ENCODE measurements at regions not wholly inside any gene's neighbourhood (a gene's known extent, or its start where the extent isn't known, plus 50 kb on each side); places are given as distances from the start of the nearest gene placed in this dataset.

DNA sequence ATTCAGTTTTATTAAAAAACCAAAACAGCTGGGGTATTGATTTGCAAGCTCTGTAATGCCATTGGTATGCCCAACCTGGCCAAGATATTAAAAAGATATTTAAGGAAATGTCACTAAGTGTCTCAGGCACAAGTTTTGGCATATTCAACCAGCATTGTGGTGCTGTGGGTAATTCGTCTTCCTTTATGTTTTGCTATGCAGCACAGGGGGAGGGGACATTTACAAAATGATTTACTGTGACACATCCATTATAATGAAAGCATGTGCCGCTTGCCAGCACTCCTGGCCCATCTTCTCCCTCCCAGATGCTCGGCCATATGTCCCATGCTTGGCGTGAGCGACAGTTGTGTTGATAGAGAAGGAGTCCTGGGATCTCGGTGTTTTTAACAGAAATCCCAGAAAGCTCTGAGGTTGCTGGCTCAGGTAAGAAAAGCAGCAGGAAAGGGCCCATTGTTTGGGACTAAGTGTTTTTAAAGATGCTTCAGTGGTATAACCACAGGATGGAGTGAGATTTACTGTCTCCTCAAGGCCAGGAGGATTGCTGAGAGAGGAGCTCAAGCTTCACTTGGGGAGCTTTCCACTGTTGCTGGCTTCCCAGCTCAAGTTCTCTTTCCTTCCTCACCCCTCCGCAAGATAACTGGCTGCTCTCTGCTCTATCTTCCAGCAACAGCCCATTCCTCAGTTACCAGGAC is 158.2 kb upstream of the TSC22D2 start:
- H3K9me3 ChIP-seq (ENCODE audit: control insufficient read depth in 5 of 5, low read length in 5 of 5): no peaks in the 10 kb centered on the region
- no peak overlapping the region for H3K9ac ChIP-seq (ENCODE audit: low read length in 5 of 5)
- H3K27me3 ChIP-seq (ENCODE audit: control insufficient read depth in 5 of 5, insufficient read depth in 4 of 5, low read length in 5 of 5): no peaks in the 10 kb centered on the region
- H3K27ac ChIP-seq (ENCODE audit: low read depth, low read length): no peak overlapping the region
- H3K36me3 ChIP-seq (ENCODE audit: control insufficient read depth in 5 of 5, insufficient read depth in 5 of 5, low read length in 5 of 5): no peaks in the 10 kb centered on the region
- H3K4me1 ChIP-seq (ENCODE audit: control insufficient read depth in 5 of 5, insufficient read depth in 5 of 5, low read length in 5 of 5): peaks cover 4 to 49% (median 20%) of the 10 kb centered on the region in 5 donors
- no peak overlapping the region for H3K4me3 ChIP-seq (ENCODE audit: low read depth in 1 of 5, low read length in 5 of 5)

DNA sequence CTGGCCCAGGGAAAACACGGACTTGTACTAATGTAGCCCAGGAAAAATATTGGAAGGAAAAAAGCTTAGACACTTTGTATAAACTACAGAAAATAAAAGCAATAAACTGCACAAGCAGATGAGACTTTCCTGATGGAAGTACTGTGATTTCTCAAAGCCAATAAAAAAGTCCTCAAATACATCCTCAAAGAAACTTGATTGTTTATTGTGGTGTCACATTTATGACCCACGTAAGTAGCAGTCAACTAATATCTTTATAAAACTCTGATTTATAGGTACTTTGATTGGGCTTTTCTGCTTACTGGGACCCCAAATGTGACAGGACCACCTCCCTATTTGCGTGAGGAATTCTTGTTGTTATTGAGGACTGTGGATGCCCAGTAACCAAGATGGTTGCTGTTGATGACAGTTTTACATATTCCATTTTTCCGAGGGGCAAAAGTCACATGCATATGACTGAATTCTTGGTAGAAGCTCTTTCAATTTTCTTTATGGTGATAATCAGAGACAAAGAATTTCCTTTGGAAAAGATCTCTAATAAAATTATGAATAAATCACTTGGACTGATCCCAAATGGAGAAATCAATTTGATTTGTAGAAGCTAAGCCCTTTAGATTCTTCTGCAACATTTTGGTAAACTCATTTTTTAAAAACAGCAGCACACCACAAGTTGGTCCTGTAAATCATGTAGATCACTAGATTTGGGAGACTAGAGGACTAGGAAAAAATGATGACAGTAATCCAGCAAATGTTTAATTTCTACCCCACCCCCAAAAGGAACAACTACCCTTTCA is 159.0 kb upstream of the TSC22D2 start:
- H3K27me3 ChIP-seq (ENCODE audit: control insufficient read depth in 5 of 5, insufficient read depth in 4 of 5, low read length in 5 of 5): no peaks in the 10 kb centered on the region
- no peaks in the 10 kb centered on the region for H3K9me3 ChIP-seq (ENCODE audit: control insufficient read depth in 5 of 5, low read length in 5 of 5)
- peaks cover 4 to 41% (median 19%) of the 10 kb centered on the region in 5 donors for H3K4me1 ChIP-seq (ENCODE audit: control insufficient read depth in 5 of 5, insufficient read depth in 5 of 5, low read length in 5 of 5)
- H3K4me3 ChIP-seq (ENCODE audit: low read depth in 1 of 5, low read length in 5 of 5): no peak overlapping the region
- no peaks in the 10 kb centered on the region for H3K36me3 ChIP-seq (ENCODE audit: control insufficient read depth in 5 of 5, insufficient read depth in 5 of 5, low read length in 5 of 5)
- peak overlapping the region in 2 of 5 donors; percentile 19 to 40 for H3K9ac ChIP-seq (ENCODE audit: low read length in 5 of 5)
- no peak overlapping the region for H3K27ac ChIP-seq (ENCODE audit: low read depth, low read length)

DNA sequence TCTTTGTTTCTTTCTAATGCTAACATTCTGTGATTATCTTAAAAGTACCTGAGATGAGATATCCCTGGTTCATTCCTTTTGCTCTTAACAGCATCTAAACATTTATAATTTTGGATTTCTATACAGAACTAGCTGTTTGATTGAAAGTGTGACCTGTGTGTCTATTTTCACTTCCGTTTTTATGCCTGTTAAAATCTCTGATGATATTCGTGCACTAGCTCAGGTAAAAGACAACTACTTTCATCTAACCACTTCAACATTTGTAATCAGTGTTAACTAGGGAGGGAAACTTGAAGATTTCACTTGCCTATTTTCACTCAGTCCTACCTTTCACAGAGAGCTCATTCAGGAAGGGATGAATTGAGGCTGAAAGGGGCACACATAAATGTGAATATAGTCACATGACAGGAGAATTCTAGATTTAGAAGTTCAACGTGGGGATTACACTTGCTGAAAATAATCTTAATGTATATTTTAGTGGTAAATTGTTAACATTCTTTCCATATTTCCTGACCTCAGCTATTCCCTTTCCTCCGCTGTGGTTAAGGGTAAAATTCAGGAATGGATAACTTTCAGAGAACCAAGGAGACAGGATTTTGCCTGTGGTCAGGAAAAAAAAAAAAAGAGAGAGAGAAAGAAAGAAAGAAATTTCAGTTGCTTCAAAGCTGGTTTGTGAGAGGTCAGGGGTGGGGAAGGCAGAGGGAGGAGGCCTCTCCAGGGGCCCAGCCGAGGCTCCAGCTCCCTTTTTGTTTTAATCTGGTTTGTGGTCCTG is 159.8 kb upstream of the TSC22D2 start:
- H3K36me3 ChIP-seq (ENCODE audit: control insufficient read depth in 5 of 5, insufficient read depth in 5 of 5, low read length in 5 of 5): no peaks in the 10 kb centered on the region
- H3K9me3 ChIP-seq (ENCODE audit: control insufficient read depth in 5 of 5, low read length in 5 of 5): no peaks in the 10 kb centered on the region
- no peaks in the 10 kb centered on the region for H3K27me3 ChIP-seq (ENCODE audit: control insufficient read depth in 5 of 5, insufficient read depth in 4 of 5, low read length in 5 of 5)
- peak overlapping the region in 2 of 5 donors; percentile 19 to 40 for H3K9ac ChIP-seq (ENCODE audit: low read length in 5 of 5)
- H3K4me3 ChIP-seq (ENCODE audit: low read depth in 1 of 5, low read length in 5 of 5): no peak overlapping the region
- H3K4me1 ChIP-seq (ENCODE audit: control insufficient read depth in 5 of 5, insufficient read depth in 5 of 5, low read length in 5 of 5): peaks cover 4 to 38% (median 19%) of the 10 kb centered on the region in 5 donors
- H3K27ac ChIP-seq (ENCODE audit: low read depth, low read length): no peak overlapping the region

DNA sequence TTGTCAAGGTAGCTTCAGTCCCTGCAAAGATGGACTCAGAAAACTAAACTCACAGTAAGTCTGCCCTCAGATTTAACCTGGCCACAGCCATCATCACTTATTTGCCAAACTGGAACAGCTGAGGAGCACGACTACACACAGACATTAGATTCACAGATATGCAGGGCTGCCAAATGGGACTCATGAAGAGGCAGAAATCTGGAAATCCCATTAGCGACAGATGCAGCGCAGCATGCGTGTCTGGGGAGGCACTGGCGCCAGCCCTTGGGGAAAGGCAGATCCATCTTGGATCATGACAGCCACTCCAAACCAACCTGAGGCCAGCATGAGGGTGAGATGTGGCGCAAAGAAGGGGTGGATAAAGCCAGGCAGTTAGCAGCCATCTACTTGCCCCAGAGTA is 160.7 kb upstream of the TSC22D2 start:
- Histone ChIP-seq H3K4me1 (ENCODE audit: control insufficient read depth in 5 of 5, insufficient read depth in 5 of 5, low read length in 5 of 5) (peaks cover 4 to 29% (median 15%) of the 10 kb centered on the region in 5 donors), H3K27me3 (ENCODE audit: control insufficient read depth in 5 of 5, insufficient read depth in 4 of 5, low read length in 5 of 5) (no peaks in the 10 kb centered on the region), H3K27ac (ENCODE audit: low read depth, low read length) (no peak overlapping the region), H3K36me3 (ENCODE audit: control insufficient read depth in 5 of 5, insufficient read depth in 5 of 5, low read length in 5 of 5) (no peaks in the 10 kb centered on the region), H3K9me3 (ENCODE audit: control insufficient read depth in 5 of 5, low read length in 5 of 5) (no peaks in the 10 kb centered on the region), H3K4me3 (ENCODE audit: low read depth in 1 of 5, low read length in 5 of 5) (no peak overlapping the region), H3K9ac (ENCODE audit: low read length in 5 of 5) (no peak overlapping the region)

DNA sequence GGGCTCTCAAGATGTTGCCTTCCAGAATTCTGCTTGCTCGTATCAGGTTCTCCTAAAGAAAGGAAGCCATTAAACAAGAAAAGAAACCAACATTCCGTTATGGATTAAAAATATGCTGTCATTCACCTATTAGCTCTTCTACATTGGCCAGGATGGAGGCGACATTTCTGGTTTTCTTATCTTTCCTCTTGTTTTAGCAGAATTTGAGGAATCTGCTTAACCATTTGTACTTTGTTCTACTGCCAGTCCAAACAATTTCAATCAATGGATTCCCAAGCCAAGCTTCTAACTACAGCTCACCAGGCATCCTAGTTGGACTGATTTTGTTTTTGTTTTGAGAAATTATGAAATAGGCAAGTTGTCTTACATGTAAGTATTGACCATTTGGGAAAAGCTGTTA is 164.6 kb upstream of the TSC22D2 start:
- H3K9me3 ChIP-seq (ENCODE audit: control insufficient read depth in 5 of 5, low read length in 5 of 5): no peaks in the 10 kb centered on the region
- H3K4me3 ChIP-seq (ENCODE audit: low read depth in 1 of 5, low read length in 5 of 5): no peak overlapping the region
- H3K4me1 ChIP-seq (ENCODE audit: control insufficient read depth in 5 of 5, insufficient read depth in 5 of 5, low read length in 5 of 5): peaks cover 0 to 8% (median 0%) of the 10 kb centered on the region in 5 donors
- no peak overlapping the region for H3K9ac ChIP-seq (ENCODE audit: low read length in 5 of 5)
- no peak overlapping the region for H3K27ac ChIP-seq (ENCODE audit: low read depth, low read length)
- no peaks in the 10 kb centered on the region for H3K27me3 ChIP-seq (ENCODE audit: control insufficient read depth in 5 of 5, insufficient read depth in 4 of 5, low read length in 5 of 5)
- H3K36me3 ChIP-seq (ENCODE audit: control insufficient read depth in 5 of 5, insufficient read depth in 5 of 5, low read length in 5 of 5): no peaks in the 10 kb centered on the region

DNA sequence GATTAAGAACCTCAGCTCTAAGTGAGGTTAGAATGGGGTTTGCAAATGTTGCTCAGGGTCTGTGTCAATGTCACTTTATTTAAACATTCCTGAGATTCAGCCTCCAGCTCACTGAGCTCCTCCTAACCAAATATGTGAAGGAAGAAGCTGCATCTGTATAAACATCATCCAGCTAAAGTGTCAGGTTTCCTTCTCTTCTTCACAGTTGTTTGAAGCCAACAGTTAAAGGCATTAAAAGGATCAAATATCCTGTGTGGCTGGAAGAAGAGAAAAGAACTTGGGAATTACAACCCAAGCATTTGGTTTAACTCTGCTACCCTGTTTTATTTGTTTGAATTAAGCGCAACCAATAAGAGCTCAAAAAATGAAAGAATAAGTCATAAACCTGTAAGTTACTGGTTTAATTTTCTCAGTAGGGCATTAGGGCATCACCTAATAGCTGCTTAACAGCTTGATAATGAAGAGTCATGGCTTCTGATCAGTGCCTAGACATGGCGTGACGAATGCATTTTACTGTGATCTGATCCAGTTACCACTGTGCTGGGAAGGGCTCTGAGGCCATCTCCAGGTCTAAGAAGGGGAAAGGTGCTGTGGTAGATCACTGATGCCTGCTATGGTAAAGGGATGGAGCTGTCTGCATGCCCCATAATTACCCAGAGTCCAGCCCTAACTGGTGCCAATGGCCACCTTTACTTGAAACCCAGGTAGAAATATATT is 165.7 kb upstream of the TSC22D2 start:
- no peak overlapping the region for H3K27ac ChIP-seq (ENCODE audit: low read depth, low read length)
- H3K36me3 ChIP-seq (ENCODE audit: control insufficient read depth in 5 of 5, insufficient read depth in 5 of 5, low read length in 5 of 5): no peaks in the 10 kb centered on the region
- H3K27me3 ChIP-seq (ENCODE audit: control insufficient read depth in 5 of 5, insufficient read depth in 4 of 5, low read length in 5 of 5): no peaks in the 10 kb centered on the region
- H3K4me1 ChIP-seq (ENCODE audit: control insufficient read depth in 5 of 5, insufficient read depth in 5 of 5, low read length in 5 of 5): peaks cover 0 to 5% (median 0%) of the 10 kb centered on the region in 5 donors
- H3K9me3 ChIP-seq (ENCODE audit: control insufficient read depth in 5 of 5, low read length in 5 of 5): no peaks in the 10 kb centered on the region
- H3K9ac ChIP-seq (ENCODE audit: low read length in 5 of 5): no peak overlapping the region
- H3K4me3 ChIP-seq (ENCODE audit: low read depth in 1 of 5, low read length in 5 of 5): no peak overlapping the region

DNA sequence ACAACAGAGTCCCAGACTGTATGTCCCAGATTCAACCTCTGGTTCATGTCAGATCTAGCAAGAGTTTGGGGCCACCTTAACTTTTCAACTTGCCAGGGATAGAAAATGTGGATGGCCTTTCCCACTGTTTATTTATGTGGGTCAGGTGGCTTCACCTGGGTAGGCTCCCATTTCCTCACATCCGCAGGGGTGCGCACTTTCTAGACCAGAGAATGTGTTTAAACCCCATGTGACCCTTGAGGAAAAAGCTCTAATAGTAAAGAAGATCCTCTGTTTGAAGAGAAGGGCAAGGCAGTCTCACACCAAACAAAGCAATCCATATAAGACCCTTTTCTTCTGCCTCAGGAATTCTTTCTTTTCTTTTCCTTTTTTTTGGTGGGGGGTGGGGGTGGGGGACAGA is 167.2 kb upstream of the TSC22D2 start:
- H3K27ac ChIP-seq (ENCODE audit: low read depth, low read length): no peak overlapping the region
- no peak overlapping the region for H3K4me3 ChIP-seq (ENCODE audit: low read depth in 1 of 5, low read length in 5 of 5)
- peaks cover 0 to 5% (median 0%) of the 10 kb centered on the region in 5 donors for H3K4me1 ChIP-seq (ENCODE audit: control insufficient read depth in 5 of 5, insufficient read depth in 5 of 5, low read length in 5 of 5)
- no peaks in the 10 kb centered on the region for H3K36me3 ChIP-seq (ENCODE audit: control insufficient read depth in 5 of 5, insufficient read depth in 5 of 5, low read length in 5 of 5)
- H3K27me3 ChIP-seq (ENCODE audit: control insufficient read depth in 5 of 5, insufficient read depth in 4 of 5, low read length in 5 of 5): no peaks in the 10 kb centered on the region
- H3K9ac ChIP-seq (ENCODE audit: low read length in 5 of 5): no peak overlapping the region
- H3K9me3 ChIP-seq (ENCODE audit: control insufficient read depth in 5 of 5, low read length in 5 of 5): no peaks in the 10 kb centered on the region

DNA sequence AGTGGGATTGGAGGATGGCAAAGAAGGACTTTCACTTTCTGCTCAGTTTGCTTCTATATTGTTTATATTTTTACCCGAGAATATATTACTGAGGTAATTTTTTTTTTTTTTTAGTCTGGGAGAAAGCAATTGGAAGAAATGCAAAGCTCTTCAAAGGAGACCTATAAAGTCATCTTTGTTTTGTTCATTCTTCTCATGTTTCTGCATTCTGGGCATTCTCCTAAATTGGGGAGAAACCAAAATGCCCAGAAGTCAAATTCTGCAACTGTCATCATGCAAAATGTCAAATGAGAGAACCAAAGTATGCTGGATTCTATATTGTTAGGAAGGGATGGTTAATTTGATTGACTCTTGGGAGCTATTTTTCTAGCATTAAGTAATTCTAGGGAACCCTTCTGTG is 168.3 kb upstream of the TSC22D2 start:
- H3K36me3 ChIP-seq (ENCODE audit: control insufficient read depth in 5 of 5, insufficient read depth in 5 of 5, low read length in 5 of 5): no peaks in the 10 kb centered on the region
- peaks cover 0 to 5% (median 0%) of the 10 kb centered on the region in 5 donors for H3K4me1 ChIP-seq (ENCODE audit: control insufficient read depth in 5 of 5, insufficient read depth in 5 of 5, low read length in 5 of 5)
- no peak overlapping the region for H3K4me3 ChIP-seq (ENCODE audit: low read depth in 1 of 5, low read length in 5 of 5)
- H3K27me3 ChIP-seq (ENCODE audit: control insufficient read depth in 5 of 5, insufficient read depth in 4 of 5, low read length in 5 of 5): no peaks in the 10 kb centered on the region
- no peak overlapping the region for H3K27ac ChIP-seq (ENCODE audit: low read depth, low read length)
- no peaks in the 10 kb centered on the region for H3K9me3 ChIP-seq (ENCODE audit: control insufficient read depth in 5 of 5, low read length in 5 of 5)
- no peak overlapping the region for H3K9ac ChIP-seq (ENCODE audit: low read length in 5 of 5)

DNA sequence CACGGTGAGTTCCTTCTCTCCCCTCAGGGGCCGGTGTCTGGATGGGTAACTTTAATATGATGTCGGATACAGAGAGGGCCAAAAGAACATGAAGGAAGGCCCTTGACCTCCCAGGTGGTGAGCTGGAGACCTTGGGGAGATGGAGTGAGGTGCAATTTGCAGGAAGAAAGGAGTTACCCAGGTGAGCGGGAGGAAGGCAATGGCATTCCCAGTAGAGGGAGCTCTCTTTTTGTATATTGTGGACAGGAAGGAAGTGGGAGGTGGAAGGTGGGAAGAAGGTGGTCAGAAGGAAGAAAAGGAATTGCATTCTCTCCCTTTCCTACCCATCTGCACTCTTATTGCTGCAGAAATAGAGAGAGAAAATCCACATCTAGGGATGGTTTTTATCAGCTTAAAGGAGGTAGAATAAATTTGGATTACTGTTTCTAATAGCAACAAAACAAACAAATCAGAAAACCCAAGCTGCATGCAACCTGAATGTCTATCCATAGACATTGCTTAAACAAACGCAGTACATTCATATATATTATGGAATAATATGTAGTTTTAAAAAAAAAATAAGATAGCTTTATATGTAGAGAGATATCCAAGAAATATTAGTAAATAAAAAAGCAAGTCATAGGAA is 169.0 kb upstream of the TSC22D2 start:
- no peaks in the 10 kb centered on the region for H3K27me3 ChIP-seq (ENCODE audit: control insufficient read depth in 5 of 5, insufficient read depth in 4 of 5, low read length in 5 of 5)
- no peaks in the 10 kb centered on the region for H3K36me3 ChIP-seq (ENCODE audit: control insufficient read depth in 5 of 5, insufficient read depth in 5 of 5, low read length in 5 of 5)
- H3K9me3 ChIP-seq (ENCODE audit: control insufficient read depth in 5 of 5, low read length in 5 of 5): no peaks in the 10 kb centered on the region
- H3K4me3 ChIP-seq (ENCODE audit: low read depth in 1 of 5, low read length in 5 of 5): no peak overlapping the region
- H3K27ac ChIP-seq (ENCODE audit: low read depth, low read length): no peak overlapping the region
- no peak overlapping the region for H3K9ac ChIP-seq (ENCODE audit: low read length in 5 of 5)
- H3K4me1 ChIP-seq (ENCODE audit: control insufficient read depth in 5 of 5, insufficient read depth in 5 of 5, low read length in 5 of 5): peaks cover 0 to 5% (median 0%) of the 10 kb centered on the region in 5 donors

Measured in subcutaneous abdominal adipose tissue (tissue), 5 donors.